ENCODE measurements at regions not wholly inside any gene's neighbourhood (a gene's known extent, or its start where the extent isn't known, plus 50 kb on each side); places are given as distances from the start of the nearest gene placed in this dataset.

- TF ChIP-seq POLR2AphosphoS5 (IDR thresholded peaks at IDR 0.05; ENCODE audit: low read depth, low read length) (no peak), POLR2A (IDR thresholded peaks at IDR 0.05; ENCODE audit: low read depth, low read length) (no peak), TAF1 (IDR thresholded peaks at IDR 0.05; ENCODE audit: borderline replicate concordance, low read depth, low read length) (no peak)
- FAIRE-seq (no peak), DNase-seq (ENCODE audit: insufficient read length) (no peak)
These were observed 51.7 kb upstream of the PJA1 start for GRCh38 chrX:69216911-69217310.

GRCh38 chrX:69216446-69216845 lies 51.2 kb upstream of the PJA1 start:
- DNase-seq (ENCODE audit: insufficient read length) (no peak), FAIRE-seq (no peak)
- no peak for TF ChIP-seq TAF1 (IDR thresholded peaks at IDR 0.05; ENCODE audit: borderline replicate concordance, low read depth, low read length)
- no peak for TF ChIP-seq POLR2A (IDR thresholded peaks at IDR 0.05; ENCODE audit: low read depth, low read length)
- TF ChIP-seq POLR2AphosphoS5 (IDR thresholded peaks at IDR 0.05; ENCODE audit: low read depth, low read length), result no peak

- TF ChIP-seq POLR2A (IDR thresholded peaks at IDR 0.05; ENCODE audit: low read depth, low read length), result no peak
- no peak for TF ChIP-seq TAF1 (IDR thresholded peaks at IDR 0.05; ENCODE audit: borderline replicate concordance, low read depth, low read length)
- no peak for FAIRE-seq
- no peak for DNase-seq (ENCODE audit: insufficient read length)
These were observed 50.1 kb upstream of the PJA1 start for GRCh38 chrX:69215161-69215875.
